Activated CD8-positive, alpha-beta T cell treated with anti-CD3 and anti-CD28 coated beads, Interleukin-2, amount 10 ng/mL, durations not matched to agents 7 days and 5 days (primary cell): ENCODE measurements at regions not wholly inside any gene's neighbourhood (a gene's known extent, or its start where the extent isn't known, plus 50 kb on each side); places are given as distances from the start of the nearest gene placed in this dataset.

Experiments
- ATAC-seq: fragments of 150-1000 bp; cut with Tn5 transposase; one replicate; pipeline ENCODE4 v1.10.0; 2021; ENCODE audit warnings: moderate library complexity
- CTCF ChIA-PET: fragments of 350-600 bp; sonication (Branson Sonifier 250); formaldehyde crosslinking; loops from one replicate; lab custom pipeline; 2021; ENCODE audit warnings: antibody characterized with exemption; lab: Charles Lee
- POLR2A ChIA-PET: fragments of 350-600 bp; sonication (Branson Sonifier 250); formaldehyde crosslinking; loops from one replicate; lab custom pipeline; 2021; ENCODE audit warnings: antibody characterized with exemption; lab: Charles Lee
- DNase-seq: peaks from one replicate; pipeline ENCODE4 v3.0.0-alpha.2; 2020
- H3K27ac Mint-ChIP-seq: one replicate; pipeline ENCODE4 v1.8.0; 2021; ENCODE audit warnings: mild to moderate bottlenecking, mixed read lengths
- H3K27me3 Mint-ChIP-seq: one replicate; pipeline ENCODE4 v1.8.0; 2021; ENCODE audit warnings: low read depth, mixed read lengths
- H3K36me3 Mint-ChIP-seq: one replicate; pipeline ENCODE4 v1.8.0; 2021; ENCODE audit warnings: low read depth, mixed read lengths
- H3K4me1 Mint-ChIP-seq: one replicate; pipeline ENCODE4 v1.8.0; 2021; ENCODE audit warnings: low read depth, mixed read lengths
- H3K4me3 Mint-ChIP-seq: one replicate; pipeline ENCODE4 v1.8.0; 2021; ENCODE audit warnings: mild to moderate bottlenecking, mixed read lengths
- H3K9me3 Mint-ChIP-seq: one replicate; pipeline ENCODE4 v1.8.0; 2022; ENCODE audit warnings: mixed read lengths; ENCODE audit not compliant: insufficient read depth

GRCh38 chr6:45830441-45831139 lies 185.1 kb downstream of the CLIC5 start:
- peak; percentile 84 for ATAC-seq
- peak overlapping the region; percentile 69 for H3K27ac Mint-ChIP-seq
- no peaks in the 10 kb centered on the region for H3K36me3 Mint-ChIP-seq
- ChIA-PET POLR2A (no interaction called here), CTCF (interaction anchor here (1.0 to 1.4 kb wide), 3 partner anchors 8 to 100 kb away, joined by 3 to 9 read pairs (median 3); no protein-coding TSS in a partner anchor)
- H3K27me3 Mint-ChIP-seq: no peaks in the 10 kb centered on the region
- peak; percentile 64 for DNase-seq
- no peaks in the 10 kb centered on the region for H3K9me3 Mint-ChIP-seq
- peak overlapping the region; percentile 48 for H3K4me3 Mint-ChIP-seq
- peaks cover 40% of the 10 kb centered on the region for H3K4me1 Mint-ChIP-seq

- ChIA-PET CTCF (no interaction called here), POLR2A (no interaction called here)
- H3K9me3 Mint-ChIP-seq: no peaks in the 10 kb centered on the region
- peak overlapping the region; percentile 14 for H3K27ac Mint-ChIP-seq
- H3K4me3 Mint-ChIP-seq: no peak overlapping the region
- DNase-seq (no peak), ATAC-seq (no peak)
- H3K27me3 Mint-ChIP-seq: no peaks in the 10 kb centered on the region
- H3K4me1 Mint-ChIP-seq: peaks cover 33% of the 10 kb centered on the region
- no peaks in the 10 kb centered on the region for H3K36me3 Mint-ChIP-seq
These were observed 185.8 kb downstream of the CLIC5 start for GRCh38 chr6:45829873-45830272.

GRCh38 chr6:45827952-45828530 lies 187.6 kb downstream of the CLIC5 start:
- Mint-ChIP-seq H3K4me3 (no peak overlapping the region), H3K4me1 (peaks cover 35% of the 10 kb centered on the region), H3K27me3 (no peaks in the 10 kb centered on the region), H3K9me3 (no peaks in the 10 kb centered on the region), H3K27ac (no peak overlapping the region), H3K36me3 (peaks cover 2% of the 10 kb centered on the region)
- CTCF ChIA-PET: no interaction called here
- ATAC-seq (no peak), DNase-seq (no peak)
- POLR2A ChIA-PET: no interaction called here

GRCh38 chr6:45822873-45823272 lies 192.8 kb downstream of the CLIC5 start:
- Mint-ChIP-seq H3K4me3 (no peak overlapping the region), H3K27ac (no peak overlapping the region), H3K27me3 (no peaks in the 10 kb centered on the region), H3K36me3 (peaks cover 2% of the 10 kb centered on the region), H3K4me1 (peaks cover 11% of the 10 kb centered on the region), H3K9me3 (no peaks in the 10 kb centered on the region)
- ChIA-PET POLR2A (no interaction called here), CTCF (interaction anchor here (1.2 kb wide), 1 partner anchor 9 kb away, joined by 3 read pairs; no protein-coding TSS in a partner anchor)
- ATAC-seq (no peak), DNase-seq (no peak)

- peaks cover 2% of the 10 kb centered on the region for H3K36me3 Mint-ChIP-seq
- peaks cover 11% of the 10 kb centered on the region for H3K4me1 Mint-ChIP-seq
- no peak overlapping the region for H3K4me3 Mint-ChIP-seq
- no peak overlapping the region for H3K27ac Mint-ChIP-seq
- ChIA-PET POLR2A (no interaction called here), CTCF (interaction anchor here (1.2 kb wide), 1 partner anchor 9 kb away, joined by 3 read pairs; no protein-coding TSS in a partner anchor)
- DNase-seq: no peak
- no peaks in the 10 kb centered on the region for H3K27me3 Mint-ChIP-seq
- ATAC-seq: no peak
- no peaks in the 10 kb centered on the region for H3K9me3 Mint-ChIP-seq
These were observed 193.3 kb downstream of the CLIC5 start for GRCh38 chr6:45822246-45822812.

- DNase-seq: no peak
- Mint-ChIP-seq H3K4me3 (no peak overlapping the region), H3K36me3 (peaks cover 2% of the 10 kb centered on the region), H3K9me3 (no peaks in the 10 kb centered on the region), H3K27ac (no peak overlapping the region), H3K27me3 (no peaks in the 10 kb centered on the region), H3K4me1 (peaks cover 11% of the 10 kb centered on the region)
- ATAC-seq: no peak
- POLR2A ChIA-PET: no interaction called here
- CTCF ChIA-PET: no interaction called here
These were observed 197.0 kb downstream of the CLIC5 start for GRCh38 chr6:45818655-45819054.

- H3K27me3 Mint-ChIP-seq: peaks cover 2% of the 10 kb centered on the region
- no peaks in the 10 kb centered on the region for H3K4me1 Mint-ChIP-seq
- H3K4me3 Mint-ChIP-seq: no peak overlapping the region
- H3K9me3 Mint-ChIP-seq: no peaks in the 10 kb centered on the region
- ChIA-PET POLR2A (no interaction called here), CTCF (no interaction called here)
- no peak for DNase-seq
- ATAC-seq: no peak
- no peak overlapping the region for H3K27ac Mint-ChIP-seq
- H3K36me3 Mint-ChIP-seq: no peaks in the 10 kb centered on the region
These were observed 198.9 kb downstream of the CLIC5 start for GRCh38 chr6:45816674-45817297.

- no peaks in the 10 kb centered on the region for H3K36me3 Mint-ChIP-seq
- DNase-seq: no peak
- no peaks in the 10 kb centered on the region for H3K9me3 Mint-ChIP-seq
- no peak overlapping the region for H3K4me3 Mint-ChIP-seq
- no peaks in the 10 kb centered on the region for H3K4me1 Mint-ChIP-seq
- H3K27me3 Mint-ChIP-seq: peaks cover 8% of the 10 kb centered on the region
- POLR2A ChIA-PET: interaction anchor here (0.6 kb wide), 1 partner anchor 101 kb away, joined by 3 read pairs; no protein-coding TSS in a partner anchor
- CTCF ChIA-PET: no interaction called here
- H3K27ac Mint-ChIP-seq: no peak overlapping the region
- ATAC-seq: no peak
These were observed 200.1 kb downstream of the CLIC5 start for GRCh38 chr6:45815466-45816125.

- Mint-ChIP-seq H3K36me3 (no peaks in the 10 kb centered on the region), H3K27ac (no peak overlapping the region), H3K9me3 (no peaks in the 10 kb centered on the region), H3K4me3 (no peak overlapping the region), H3K27me3 (peaks cover 8% of the 10 kb centered on the region), H3K4me1 (no peaks in the 10 kb centered on the region)
- DNase-seq (no peak), ATAC-seq (no peak)
- CTCF ChIA-PET: no interaction called here
- POLR2A ChIA-PET: no interaction called here
These were observed 200.9 kb downstream of the CLIC5 start for GRCh38 chr6:45814772-45815171.

GRCh38 chr6:45813943-45814342 lies 201.7 kb downstream of the CLIC5 start:
- no peak for ATAC-seq
- no peak overlapping the region for H3K27ac Mint-ChIP-seq
- peaks cover 8% of the 10 kb centered on the region for H3K27me3 Mint-ChIP-seq
- POLR2A ChIA-PET: interaction anchor here (0.6 kb wide), 1 partner anchor 936 kb away, joined by 3 read pairs; no protein-coding TSS in a partner anchor
- CTCF ChIA-PET: interaction anchor here (0.6 kb wide), 1 partner anchor 435 kb away, joined by 3 read pairs; no protein-coding TSS in a partner anchor
- H3K4me1 Mint-ChIP-seq: no peaks in the 10 kb centered on the region
- no peaks in the 10 kb centered on the region for H3K9me3 Mint-ChIP-seq
- no peak overlapping the region for H3K4me3 Mint-ChIP-seq
- no peaks in the 10 kb centered on the region for H3K36me3 Mint-ChIP-seq
- no peak for DNase-seq

- CTCF ChIA-PET: interaction anchor here (1.1 kb wide), 1 partner anchor 110 kb away, joined by 5 read pairs; no protein-coding TSS in a partner anchor
- DNase-seq (no peak), ATAC-seq (no peak)
- no peaks in the 10 kb centered on the region for H3K36me3 Mint-ChIP-seq
- H3K4me1 Mint-ChIP-seq: no peaks in the 10 kb centered on the region
- H3K4me3 Mint-ChIP-seq: no peak overlapping the region
- no peaks in the 10 kb centered on the region for H3K9me3 Mint-ChIP-seq
- H3K27ac Mint-ChIP-seq: no peak overlapping the region
- POLR2A ChIA-PET: interaction anchor here (0.6 kb wide), 1 partner anchor 1034 kb away, joined by 3 read pairs; no protein-coding TSS in a partner anchor
- peaks cover 8% of the 10 kb centered on the region for H3K27me3 Mint-ChIP-seq
These were observed 202.7 kb downstream of the CLIC5 start for GRCh38 chr6:45812922-45813321.
